Spinal cord (tissue), 9 donors: ENCODE measurements at regions not wholly inside any gene's neighbourhood (a gene's known extent, or its start where the extent isn't known, plus 50 kb on each side); places are given as distances from the start of the nearest gene placed in this dataset.

Source experiments
- DNase-seq, 6 donors: peaks; one replicate each; pipeline versions ENCODE4 v3.0.0 to v3.0.0-alpha.2; 2013 to 2015; ENCODE audit warnings: low spot score in 6 of 6, low read depth in 4 of 6
- H3K27ac ChIP-seq: one replicate; pipeline ENCODE4 v1.5.1; 2013; ENCODE audit warnings: low read depth, low read length, control low read depth
- H3K27me3 ChIP-seq: one replicate; pipeline ENCODE4 v1.6.1; 2013; ENCODE audit warnings: low read length; ENCODE audit not compliant: control insufficient read depth, insufficient read depth
- H3K36me3 ChIP-seq: one replicate; pipeline ENCODE4 v1.6.1; 2013; ENCODE audit warnings: low read length; ENCODE audit not compliant: control insufficient read depth, insufficient read depth
- H3K4me1 ChIP-seq: one replicate; pipeline ENCODE4 v1.6.1; 2013; ENCODE audit warnings: low read length; ENCODE audit not compliant: control insufficient read depth, insufficient read depth
- H3K4me3 ChIP-seq: one replicate; pipeline ENCODE4 v1.5.1; 2013; ENCODE audit warnings: low read depth, low read length, control low read depth
- H3K9me3 ChIP-seq: one replicate; pipeline ENCODE4 v1.6.1; 2013; ENCODE audit warnings: low read length; ENCODE audit not compliant: control insufficient read depth, insufficient read depth
- WGBS: methylation state at CpG from one replicate; pipeline ENCODE4 v1.1.5; 2013; ENCODE audit warnings: missing lambda C conversion rate; ENCODE audit not compliant: insufficient coverage; 5-methylcytosine and 5-hydroxymethylcytosine counted together
- donor health status: healthy.

- H3K4me3 ChIP-seq: no peak overlapping the region
- 60% methylated on average over 1 of the region's 4 CpGs for WGBS
- no peak for DNase-seq
Observed at GRCh38 chr5:9987101-9987500, 262.6 kb downstream of the ATPSCKMT start.

GRCh38 chr5:9977070-9977469, 272.6 kb downstream of the ATPSCKMT start:
- no CpG with 5 or more reads among the region's 2 CpGs for WGBS
- H3K4me3 ChIP-seq: no peak overlapping the region
- H3K9me3 ChIP-seq: no peaks in the 10 kb centered on the region
- peak in 1 of 6 donors; percentile 19 for DNase-seq
- no peak overlapping the region for H3K27ac ChIP-seq
- no peaks in the 10 kb centered on the region for H3K4me1 ChIP-seq
- no peaks in the 10 kb centered on the region for H3K27me3 ChIP-seq
- no peaks in the 10 kb centered on the region for H3K36me3 ChIP-seq

More at GRCh38 chr5:9987101-9987500, 262.6 kb downstream of the ATPSCKMT start:
- Histone ChIP-seq H3K9me3 (peaks cover 4% of the 10 kb centered on the region), H3K4me1 (no peaks in the 10 kb centered on the region), H3K36me3 (no peaks in the 10 kb centered on the region), H3K27ac (no peak overlapping the region), H3K27me3 (no peaks in the 10 kb centered on the region)

GRCh38 chr5:9976621-9977020, 273.1 kb downstream of the ATPSCKMT start:
- no peak overlapping the region for H3K4me3 ChIP-seq
- no peaks in the 10 kb centered on the region for H3K4me1 ChIP-seq
- H3K27me3 ChIP-seq: no peaks in the 10 kb centered on the region
- H3K36me3 ChIP-seq: no peaks in the 10 kb centered on the region
- no peak overlapping the region for H3K27ac ChIP-seq
- DNase-seq: no peak
- WGBS: 71% methylated on average over 2 of the region's 3 CpGs
- H3K9me3 ChIP-seq: no peaks in the 10 kb centered on the region

GRCh38 chr5:9972059-9972458, 277.6 kb downstream of the ATPSCKMT start:
- no peaks in the 10 kb centered on the region for H3K27me3 ChIP-seq
- no peak overlapping the region for H3K4me3 ChIP-seq
- H3K27ac ChIP-seq: no peak overlapping the region
- WGBS: 93% methylated on average over 3 of the region's 3 CpGs
- peaks cover 6% of the 10 kb centered on the region for H3K9me3 ChIP-seq
- no peaks in the 10 kb centered on the region for H3K4me1 ChIP-seq
- DNase-seq: no peak
- H3K36me3 ChIP-seq: no peaks in the 10 kb centered on the region

GRCh38 chr5:9971301-9971700, 278.4 kb downstream of the ATPSCKMT start:
- Histone ChIP-seq H3K9me3 (peaks cover 6% of the 10 kb centered on the region), H3K27ac (no peak overlapping the region), H3K36me3 (no peaks in the 10 kb centered on the region), H3K4me1 (no peaks in the 10 kb centered on the region), H3K4me3 (no peak overlapping the region), H3K27me3 (no peaks in the 10 kb centered on the region)
- DNase-seq: no peak
- WGBS: 83% methylated on average over 4 of the region's 6 CpGs

GRCh38 chr5:9958914-9959313, 290.8 kb downstream of the ATPSCKMT start:
- H3K4me1 ChIP-seq: no peaks in the 10 kb centered on the region
- no peaks in the 10 kb centered on the region for H3K27me3 ChIP-seq
- H3K36me3 ChIP-seq: no peaks in the 10 kb centered on the region
- no peak overlapping the region for H3K27ac ChIP-seq
- 100% methylated on average over 1 of the region's 5 CpGs for WGBS
- DNase-seq: no peak
- H3K9me3 ChIP-seq: no peaks in the 10 kb centered on the region
- H3K4me3 ChIP-seq: no peak overlapping the region

GRCh38 chr5:9957214-9957613, 292.5 kb downstream of the ATPSCKMT start:
- Histone ChIP-seq H3K4me1 (no peaks in the 10 kb centered on the region), H3K36me3 (no peaks in the 10 kb centered on the region), H3K27me3 (no peaks in the 10 kb centered on the region), H3K27ac (no peak overlapping the region), H3K4me3 (no peak overlapping the region), H3K9me3 (no peaks in the 10 kb centered on the region)
- DNase-seq: peak in 1 of 6 donors; percentile 56
- WGBS: no CpG with 5 or more reads among the region's 1 CpG

GRCh38 chr5:9956725-9957124, 293.0 kb downstream of the ATPSCKMT start:
- no peak for DNase-seq
- Histone ChIP-seq H3K27me3 (no peaks in the 10 kb centered on the region), H3K4me3 (no peak overlapping the region), H3K36me3 (no peaks in the 10 kb centered on the region), H3K4me1 (no peaks in the 10 kb centered on the region), H3K27ac (no peak overlapping the region), H3K9me3 (no peaks in the 10 kb centered on the region)

GRCh38 chr5:9955586-9955985, 294.1 kb downstream of the ATPSCKMT start:
- no peaks in the 10 kb centered on the region for H3K9me3 ChIP-seq
- H3K4me1 ChIP-seq: no peaks in the 10 kb centered on the region
- H3K27ac ChIP-seq: no peak overlapping the region
- H3K27me3 ChIP-seq: no peaks in the 10 kb centered on the region
- H3K4me3 ChIP-seq: no peak overlapping the region
- DNase-seq: no peak
- H3K36me3 ChIP-seq: no peaks in the 10 kb centered on the region
- WGBS: 90% methylated on average over 2 of the region's 3 CpGs

GRCh38 chr5:9954869-9955268, 294.8 kb downstream of the ATPSCKMT start:
- Histone ChIP-seq H3K36me3 (no peaks in the 10 kb centered on the region), H3K4me3 (no peak overlapping the region), H3K4me1 (no peaks in the 10 kb centered on the region), H3K27me3 (no peaks in the 10 kb centered on the region), H3K27ac (no peak overlapping the region), H3K9me3 (no peaks in the 10 kb centered on the region)
- DNase-seq: no peak
- no CpG with 5 or more reads among the region's 2 CpGs for WGBS
